ENCODE measurements at regions not wholly inside any gene's neighbourhood (a gene's known extent, or its start where the extent isn't known, plus 50 kb on each side); places are given as distances from the start of the nearest gene placed in this dataset.

DNA sequence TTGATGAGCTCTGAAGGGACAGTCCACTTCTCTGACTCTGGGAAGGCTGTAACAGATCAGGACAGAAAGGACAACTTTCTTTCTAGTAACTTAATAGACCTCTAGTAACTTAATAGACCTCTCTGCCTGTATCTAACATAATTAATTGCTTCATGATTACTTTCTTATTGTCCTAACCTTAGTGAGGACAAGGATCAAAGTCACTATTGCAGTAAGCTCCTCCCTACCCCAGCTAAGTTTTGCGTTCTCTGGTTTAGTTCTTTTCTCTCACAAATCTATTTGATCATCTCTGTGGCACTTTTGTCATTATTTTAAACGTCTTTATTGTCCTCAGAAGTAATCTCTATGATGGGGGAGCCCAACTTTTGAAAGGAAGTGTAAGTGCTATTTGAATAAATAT, 125.5 kb upstream of the UGP2 start:
- no peak for TF ChIP-seq POLR2A (IDR thresholded peaks at IDR 0.05)
- TF ChIP-seq, protein P1, sequence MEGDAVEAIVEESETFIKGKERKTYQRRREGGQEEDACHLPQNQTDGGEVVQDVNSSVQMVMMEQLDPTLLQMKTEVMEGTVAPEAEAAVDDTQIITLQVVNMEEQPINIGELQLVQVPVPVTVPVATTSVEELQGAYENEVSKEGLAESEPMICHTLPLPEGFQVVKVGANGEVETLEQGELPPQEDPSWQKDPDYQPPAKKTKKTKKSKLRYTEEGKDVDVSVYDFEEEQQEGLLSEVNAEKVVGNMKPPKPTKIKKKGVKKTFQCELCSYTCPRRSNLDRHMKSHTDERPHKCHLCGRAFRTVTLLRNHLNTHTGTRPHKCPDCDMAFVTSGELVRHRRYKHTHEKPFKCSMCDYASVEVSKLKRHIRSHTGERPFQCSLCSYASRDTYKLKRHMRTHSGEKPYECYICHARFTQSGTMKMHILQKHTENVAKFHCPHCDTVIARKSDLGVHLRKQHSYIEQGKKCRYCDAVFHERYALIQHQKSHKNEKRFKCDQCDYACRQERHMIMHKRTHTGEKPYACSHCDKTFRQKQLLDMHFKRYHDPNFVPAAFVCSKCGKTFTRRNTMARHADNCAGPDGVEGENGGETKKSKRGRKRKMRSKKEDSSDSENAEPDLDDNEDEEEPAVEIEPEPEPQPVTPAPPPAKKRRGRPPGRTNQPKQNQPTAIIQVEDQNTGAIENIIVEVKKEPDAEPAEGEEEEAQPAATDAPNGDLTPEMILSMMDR (IDR thresholded peaks at IDR 0.05) = no peak
